ENCODE measurements at regions not wholly inside any gene's neighbourhood (a gene's known extent, or its start where the extent isn't known, plus 50 kb on each side); places are given as distances from the start of the nearest gene placed in this dataset.

DNA sequence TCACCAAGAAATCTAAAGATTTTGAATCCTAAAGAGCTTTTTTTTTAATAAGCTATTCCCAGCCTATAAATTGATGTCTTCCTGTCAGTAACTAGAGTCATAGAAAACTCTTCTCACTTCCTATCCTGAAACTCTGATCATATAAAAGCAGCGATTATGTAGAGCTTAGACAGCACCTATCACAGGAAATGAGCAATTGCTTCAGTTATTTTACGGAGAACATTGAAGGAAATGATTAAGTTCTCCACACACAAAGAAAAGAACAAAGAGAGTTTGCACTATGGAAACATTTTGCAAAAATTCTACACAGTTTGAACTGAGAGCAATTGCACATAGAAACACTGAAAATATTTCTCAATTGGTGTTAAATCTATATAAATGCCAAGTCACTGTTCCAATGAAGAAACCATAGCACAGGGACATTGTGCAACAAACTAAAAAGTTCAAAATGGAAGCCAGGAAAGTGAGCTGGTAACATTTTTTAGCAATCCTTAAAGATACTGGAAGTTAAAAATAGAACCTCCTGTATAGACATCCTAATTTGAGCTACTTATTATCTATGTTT lies 291.5 kb upstream of the ARHGEF26 start:
- TF ChIP-seq, protein P1, sequence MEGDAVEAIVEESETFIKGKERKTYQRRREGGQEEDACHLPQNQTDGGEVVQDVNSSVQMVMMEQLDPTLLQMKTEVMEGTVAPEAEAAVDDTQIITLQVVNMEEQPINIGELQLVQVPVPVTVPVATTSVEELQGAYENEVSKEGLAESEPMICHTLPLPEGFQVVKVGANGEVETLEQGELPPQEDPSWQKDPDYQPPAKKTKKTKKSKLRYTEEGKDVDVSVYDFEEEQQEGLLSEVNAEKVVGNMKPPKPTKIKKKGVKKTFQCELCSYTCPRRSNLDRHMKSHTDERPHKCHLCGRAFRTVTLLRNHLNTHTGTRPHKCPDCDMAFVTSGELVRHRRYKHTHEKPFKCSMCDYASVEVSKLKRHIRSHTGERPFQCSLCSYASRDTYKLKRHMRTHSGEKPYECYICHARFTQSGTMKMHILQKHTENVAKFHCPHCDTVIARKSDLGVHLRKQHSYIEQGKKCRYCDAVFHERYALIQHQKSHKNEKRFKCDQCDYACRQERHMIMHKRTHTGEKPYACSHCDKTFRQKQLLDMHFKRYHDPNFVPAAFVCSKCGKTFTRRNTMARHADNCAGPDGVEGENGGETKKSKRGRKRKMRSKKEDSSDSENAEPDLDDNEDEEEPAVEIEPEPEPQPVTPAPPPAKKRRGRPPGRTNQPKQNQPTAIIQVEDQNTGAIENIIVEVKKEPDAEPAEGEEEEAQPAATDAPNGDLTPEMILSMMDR (conservative IDR thresholded peaks at IDR 0.05; ENCODE audit: low read depth, low read length), result no peak
- TF ChIP-seq EZH2 (IDR thresholded peaks at IDR 0.05; ENCODE audit: borderline replicate concordance, low read depth, low read length, poor library complexity, severe bottlenecking), result no peak
